GM18867 (cell line): ENCODE measurements at regions not wholly inside any gene's neighbourhood (a gene's known extent, or its start where the extent isn't known, plus 50 kb on each side); places are given as distances from the start of the nearest gene placed in this dataset.

Experiments used
- ATAC-seq: cut with Tn5 transposase; IDR thresholded peaks from one replicate; pipeline ENCODE4 v1.9.1; 2021; ENCODE audit warnings: mild to moderate bottlenecking, moderate library complexity; ENCODE audit not compliant: unreplicated experiment

- ATAC-seq = no peak
Observed at GRCh38 chr9:107064378-107064777, 201.4 kb downstream of the ZNF462 start.

GRCh38 chr9:107065549-107065948, 202.6 kb downstream of the ZNF462 start:
- no peak for ATAC-seq

- ATAC-seq = no peak
Observed at GRCh38 chr9:107067739-107068416, 204.9 kb downstream of the ZNF462 start.

- no peak for ATAC-seq
Observed at GRCh38 chr9:107068581-107068980, 205.6 kb downstream of the ZNF462 start.

- ATAC-seq = no peak
Observed at GRCh38 chr9:107070586-107070985, 207.6 kb downstream of the ZNF462 start.

GRCh38 chr9:107078061-107078460, 205.0 kb upstream of the RAD23B start:
- ATAC-seq = no peak

GRCh38 chr9:107079589-107079988, 203.5 kb upstream of the RAD23B start:
- ATAC-seq = no peak

GRCh38 chr9:107080130-107080529, 202.9 kb upstream of the RAD23B start:
- ATAC-seq = no peak

GRCh38 chr9:107086460-107086859, 196.6 kb upstream of the RAD23B start:
- no peak for ATAC-seq

- no peak for ATAC-seq
Observed at GRCh38 chr9:107087222-107087621, 195.9 kb upstream of the RAD23B start.

- no peak for ATAC-seq
Observed at GRCh38 chr9:107090218-107090617, 192.9 kb upstream of the RAD23B start.

- no peak for ATAC-seq
Observed at GRCh38 chr9:107093365-107094060, 189.6 kb upstream of the RAD23B start.

GRCh38 chr9:107094370-107094769, 188.7 kb upstream of the RAD23B start:
- ATAC-seq = no peak

GRCh38 chr9:107100591-107100990, 182.5 kb upstream of the RAD23B start:
- ATAC-seq = no peak

- no peak for ATAC-seq
Observed at GRCh38 chr9:107102011-107102410, 181.1 kb upstream of the RAD23B start.

- ATAC-seq = no peak
Observed at GRCh38 chr9:107103621-107104020, 179.5 kb upstream of the RAD23B start.

- ATAC-seq = no peak
Observed at GRCh38 chr9:107105784-107106183, 177.3 kb upstream of the RAD23B start.

GRCh38 chr9:107106416-107106815, 176.7 kb upstream of the RAD23B start:
- ATAC-seq = no peak

- no peak for ATAC-seq
Observed at GRCh38 chr9:107108342-107109130, 174.5 kb upstream of the RAD23B start.

- ATAC-seq = no peak
Observed at GRCh38 chr9:107109324-107109723, 173.8 kb upstream of the RAD23B start.

GRCh38 chr9:107110153-107110552, 172.9 kb upstream of the RAD23B start:
- ATAC-seq = no peak

GRCh38 chr9:107112707-107113243, 170.3 kb upstream of the RAD23B start:
- ATAC-seq = peak; percentile 87
